Esophagus muscularis mucosa (tissue), 3 donors: ENCODE measurements at regions not wholly inside any gene's neighbourhood (a gene's known extent, or its start where the extent isn't known, plus 50 kb on each side); places are given as distances from the start of the nearest gene placed in this dataset.

ENCODE experiments used
- CTCF ChIP-seq, 3 experiments: fragments of 200-600 bp in 2 of 3; fragments of 450-650 bp in 1 of 3; sonication (generic) in 2 of 3; IDR thresholded peaks; one replicate each; pipeline ENCODE4 v1.5.1; 2017 to 2019; ENCODE audit warnings: antibody characterized with exemption in 3 of 3, mild to moderate bottlenecking in 2 of 3, moderate library complexity in 1 of 3
- POLR2A ChIP-seq: fragments of 450-650 bp; IDR thresholded peaks from one replicate; pipeline ENCODE4 v1.6.1; 2017; ENCODE audit warnings: antibody characterized with exemption, moderate library complexity, mild to moderate bottlenecking, low read depth

GRCh38 chr7:53672681-53673080 lies 637.2 kb downstream of the POM121L12 start:
- TF ChIP-seq CTCF (IDR thresholded peaks at IDR 0.05) (no peak), POLR2A (no peak)
